ENCODE measurements at regions not wholly inside any gene's neighbourhood (a gene's known extent, or its start where the extent isn't known, plus 50 kb on each side); places are given as distances from the start of the nearest gene placed in this dataset.

DNA sequence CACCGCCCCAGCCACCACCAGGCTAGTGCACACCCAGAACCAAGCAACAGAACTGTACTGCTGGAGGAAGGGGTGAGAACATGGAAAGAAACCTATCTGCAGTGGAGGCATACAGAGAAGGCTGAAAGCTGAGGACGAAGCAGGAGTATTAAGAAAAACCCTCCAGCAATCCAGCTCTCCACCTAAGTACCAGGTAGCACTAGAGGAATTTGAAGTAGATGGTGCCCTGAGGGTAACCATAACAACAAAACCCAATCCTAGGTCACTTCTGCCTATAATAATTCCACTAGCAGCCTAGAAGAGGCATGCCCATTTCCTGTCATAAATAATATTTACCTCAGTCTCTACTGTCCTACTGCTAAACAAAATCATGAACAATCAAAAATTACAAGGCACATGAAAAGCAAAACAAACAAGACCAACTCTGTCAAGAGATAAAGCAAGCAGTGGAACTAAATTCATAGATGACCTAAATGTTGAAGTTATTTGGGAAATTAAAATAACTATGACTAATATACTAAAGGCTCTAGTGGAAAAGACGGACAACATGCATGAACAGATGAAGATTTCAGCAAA, 51.1 kb downstream of the HYCC1 start:
- Histone ChIP-seq H3K27me3 (ENCODE audit: control insufficient read depth in 2 of 2, insufficient read depth in 2 of 2, low read length in 2 of 2) (no peaks in the 10 kb centered on the region), H3K4me3 (ENCODE audit: low read length) (no peak overlapping the region), H3K27ac (ENCODE audit: low read depth, low read length) (no peak overlapping the region), H3K9me3 (ENCODE audit: control insufficient read depth in 2 of 3, low read length in 3 of 3) (no peaks in the 10 kb centered on the region), H3K36me3 (ENCODE audit: control insufficient read depth in 2 of 3, insufficient read depth in 3 of 3, low read length in 3 of 3) (peaks cover 0 to 3% (median 0%) of the 10 kb centered on the region in 3 experiments), H3K4me1 (ENCODE audit: control insufficient read depth in 2 of 2, insufficient read depth in 2 of 2, low read length in 2 of 2) (no peaks in the 10 kb centered on the region)
- no peak for ATAC-seq
- POLR2A ChIA-PET: interaction anchor here (0.6 kb wide), 1 partner anchor 530 kb away, joined by 3 read pairs; no protein-coding TSS in a partner anchor
- Mint-ChIP-seq H3K27me3 (no peaks in the 10 kb centered on the region), H3K4me1 (no peaks in the 10 kb centered on the region), H3K27ac (no peak overlapping the region), H3K9me3 (no peaks in the 10 kb centered on the region), H3K36me3 (peaks cover 0 to 29% (median 11%) of the 10 kb centered on the region in 5 donors), H3K4me3 (no peak overlapping the region)
- intact Hi-C loops (cut with micrococcal nuclease): no loop called here
- CTCF ChIA-PET: no interaction called here
- no peak for DNase-seq

DNA sequence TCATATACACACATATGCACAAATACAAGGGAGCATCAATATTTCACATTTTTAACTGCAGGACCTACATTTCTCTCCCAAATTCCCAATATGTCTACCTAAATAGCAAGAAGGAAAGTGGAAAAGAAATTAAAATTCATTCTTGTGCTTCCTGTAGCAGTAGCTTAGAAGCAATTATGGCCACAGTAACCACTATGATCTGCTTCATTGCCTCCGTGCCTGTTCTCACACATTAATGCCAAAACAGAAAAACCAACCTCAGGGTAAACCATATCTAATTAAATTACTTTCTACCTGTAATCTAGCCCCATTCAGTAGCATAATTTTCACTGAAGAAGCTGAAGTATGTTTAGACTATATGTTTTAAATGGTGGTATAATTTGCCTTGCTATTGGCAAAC, 55.2 kb downstream of the HYCC1 start:
- H3K27me3 Mint-ChIP-seq: no peaks in the 10 kb centered on the region
- Histone ChIP-seq H3K36me3 (ENCODE audit: control insufficient read depth in 2 of 3, insufficient read depth in 3 of 3, low read length in 3 of 3) (peaks cover 0 to 3% (median 0%) of the 10 kb centered on the region in 3 experiments), H3K4me1 (ENCODE audit: control insufficient read depth in 2 of 2, insufficient read depth in 2 of 2, low read length in 2 of 2) (no peaks in the 10 kb centered on the region), H3K4me3 (ENCODE audit: low read length) (no peak overlapping the region), H3K9me3 (ENCODE audit: control insufficient read depth in 2 of 3, low read length in 3 of 3) (no peaks in the 10 kb centered on the region), H3K27me3 (ENCODE audit: control insufficient read depth in 2 of 2, insufficient read depth in 2 of 2, low read length in 2 of 2) (no peaks in the 10 kb centered on the region), H3K27ac (ENCODE audit: low read depth, low read length) (no peak overlapping the region)
- H3K4me1 Mint-ChIP-seq: no peaks in the 10 kb centered on the region
- no peaks in the 10 kb centered on the region for H3K9me3 Mint-ChIP-seq
- no peak overlapping the region for H3K27ac Mint-ChIP-seq
- ChIA-PET POLR2A (no interaction called here), CTCF (no interaction called here)
- peaks cover 0 to 41% (median 13%) of the 10 kb centered on the region in 5 donors for H3K36me3 Mint-ChIP-seq
- intact Hi-C loops (cut with micrococcal nuclease): no loop called here
- no peak overlapping the region for H3K4me3 Mint-ChIP-seq
- no peak for DNase-seq
- ATAC-seq: no peak

DNA sequence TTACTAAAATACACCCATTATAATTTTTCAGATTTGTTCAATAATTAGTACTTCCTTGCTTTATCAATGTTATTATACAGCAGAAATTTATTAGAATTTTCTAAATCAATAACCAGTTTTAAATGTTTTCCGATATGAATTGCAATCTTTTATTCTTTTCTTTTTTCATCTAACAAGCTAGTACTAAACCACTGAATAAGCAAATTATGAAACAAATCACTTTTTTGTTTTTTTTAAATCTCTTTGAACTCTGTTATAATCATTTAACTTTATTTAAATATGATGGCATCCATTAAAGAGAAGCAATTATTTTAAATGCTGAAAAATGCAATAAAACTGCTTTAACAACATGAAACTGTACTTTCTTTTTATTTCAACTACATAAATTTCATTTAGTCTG, 59.7 kb downstream of the HYCC1 start:
- Mint-ChIP-seq H3K27me3 (no peaks in the 10 kb centered on the region), H3K4me3 (no peak overlapping the region), H3K36me3 (peaks cover 0 to 32% (median 6%) of the 10 kb centered on the region in 5 donors), H3K9me3 (no peaks in the 10 kb centered on the region), H3K27ac (no peak overlapping the region), H3K4me1 (no peaks in the 10 kb centered on the region)
- ChIA-PET CTCF (no interaction called here), POLR2A (no interaction called here)
- no peaks in the 10 kb centered on the region for H3K36me3 ChIP-seq (ENCODE audit: control insufficient read depth in 2 of 3, insufficient read depth in 3 of 3, low read length in 3 of 3)
- H3K9me3 ChIP-seq (ENCODE audit: control insufficient read depth in 2 of 3, low read length in 3 of 3): no peaks in the 10 kb centered on the region
- H3K4me3 ChIP-seq (ENCODE audit: low read length): no peak overlapping the region
- H3K27ac ChIP-seq (ENCODE audit: low read depth, low read length): no peak overlapping the region
- H3K4me1 ChIP-seq (ENCODE audit: control insufficient read depth in 2 of 2, insufficient read depth in 2 of 2, low read length in 2 of 2): no peaks in the 10 kb centered on the region
- intact Hi-C loops (cut with micrococcal nuclease): no loop called here
- no peaks in the 10 kb centered on the region for H3K27me3 ChIP-seq (ENCODE audit: control insufficient read depth in 2 of 2, insufficient read depth in 2 of 2, low read length in 2 of 2)
- DNase-seq (no peak), ATAC-seq (no peak)

GRCh38 chr7:22952306-22953015, 61.5 kb downstream of the HYCC1 start:
- Histone ChIP-seq H3K36me3 (ENCODE audit: control insufficient read depth in 2 of 3, insufficient read depth in 3 of 3, low read length in 3 of 3) (no peaks in the 10 kb centered on the region), H3K4me3 (ENCODE audit: low read length) (no peak overlapping the region), H3K9me3 (ENCODE audit: control insufficient read depth in 2 of 3, low read length in 3 of 3) (no peaks in the 10 kb centered on the region), H3K27me3 (ENCODE audit: control insufficient read depth in 2 of 2, insufficient read depth in 2 of 2, low read length in 2 of 2) (no peaks in the 10 kb centered on the region), H3K27ac (ENCODE audit: low read depth, low read length) (no peak overlapping the region), H3K4me1 (ENCODE audit: control insufficient read depth in 2 of 2, insufficient read depth in 2 of 2, low read length in 2 of 2) (no peaks in the 10 kb centered on the region)
- H3K27ac Mint-ChIP-seq: no peak overlapping the region
- no peak overlapping the region for H3K4me3 Mint-ChIP-seq
- H3K4me1 Mint-ChIP-seq: no peaks in the 10 kb centered on the region
- intact Hi-C loops (cut with micrococcal nuclease): no loop called here
- no peak for ATAC-seq
- H3K27me3 Mint-ChIP-seq: no peaks in the 10 kb centered on the region
- ChIA-PET CTCF (no interaction called here), POLR2A (no interaction called here)
- H3K9me3 Mint-ChIP-seq: peaks cover 0 to 1% (median 0%) of the 10 kb centered on the region in 11 donors
- H3K36me3 Mint-ChIP-seq: peaks cover 0 to 26% (median 4%) of the 10 kb centered on the region in 5 donors
- DNase-seq: no peak

DNA sequence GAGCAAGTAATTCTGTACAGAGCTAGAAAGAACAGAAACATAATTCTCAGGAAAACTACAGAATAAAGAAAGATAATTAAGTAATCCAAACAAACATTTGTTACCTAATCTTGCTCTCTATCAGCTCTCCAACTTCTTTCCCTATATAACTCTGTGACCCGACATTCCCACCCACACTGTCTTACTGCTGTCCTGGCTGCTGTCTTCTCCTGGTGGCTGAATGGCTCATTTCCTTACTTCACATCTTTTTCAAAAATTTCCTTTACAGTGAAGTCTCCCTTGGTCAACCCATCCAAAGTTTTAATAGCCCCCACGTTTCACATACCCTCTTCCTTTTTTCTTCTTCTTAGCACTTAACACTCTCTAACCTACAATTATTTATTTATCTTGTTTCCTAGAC, 64.0 kb downstream of the HYCC1 start:
- Histone ChIP-seq H3K27ac (ENCODE audit: low read depth, low read length) (no peak overlapping the region), H3K4me1 (ENCODE audit: control insufficient read depth in 2 of 2, insufficient read depth in 2 of 2, low read length in 2 of 2) (no peaks in the 10 kb centered on the region), H3K4me3 (ENCODE audit: low read length) (no peak overlapping the region), H3K27me3 (ENCODE audit: control insufficient read depth in 2 of 2, insufficient read depth in 2 of 2, low read length in 2 of 2) (no peaks in the 10 kb centered on the region), H3K9me3 (ENCODE audit: control insufficient read depth in 2 of 3, low read length in 3 of 3) (no peaks in the 10 kb centered on the region), H3K36me3 (ENCODE audit: control insufficient read depth in 2 of 3, insufficient read depth in 3 of 3, low read length in 3 of 3) (no peaks in the 10 kb centered on the region)
- Mint-ChIP-seq H3K27ac (peak overlapping the region in 1 of 9 donors; percentile 21), H3K4me3 (no peak overlapping the region), H3K9me3 (peaks cover 0 to 1% (median 0%) of the 10 kb centered on the region in 11 donors), H3K4me1 (no peaks in the 10 kb centered on the region), H3K27me3 (no peaks in the 10 kb centered on the region), H3K36me3 (peaks cover 0 to 21% (median 4%) of the 10 kb centered on the region in 5 donors)
- CTCF ChIA-PET: no interaction called here
- POLR2A ChIA-PET: no interaction called here
- intact Hi-C loops (cut with micrococcal nuclease): no loop called here
- ATAC-seq (no peak), DNase-seq (no peak)

DNA sequence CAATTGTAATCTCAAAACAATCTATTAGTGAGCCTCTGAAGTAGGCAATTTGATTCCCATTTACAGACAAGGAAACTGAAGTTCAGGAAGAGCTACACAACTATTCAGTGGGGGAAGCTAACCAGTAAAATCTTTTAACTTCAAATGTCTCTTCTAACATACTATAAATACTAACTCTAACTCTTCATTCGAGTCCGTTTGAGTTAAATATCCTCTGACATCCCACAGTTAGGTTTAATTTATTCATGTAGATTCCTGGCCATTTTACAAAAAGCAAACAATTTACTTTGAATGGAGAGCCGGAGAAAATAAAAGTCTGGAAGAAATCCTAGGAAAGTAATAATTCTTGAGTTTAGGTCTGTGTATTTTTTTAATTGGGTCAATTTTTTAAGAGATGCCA, 64.7 kb downstream of the HYCC1 start:
- ATAC-seq (no peak), DNase-seq (no peak)
- Mint-ChIP-seq H3K4me1 (no peaks in the 10 kb centered on the region), H3K27ac (no peak overlapping the region), H3K36me3 (peaks cover 0 to 25% (median 5%) of the 10 kb centered on the region in 5 donors), H3K27me3 (no peaks in the 10 kb centered on the region), H3K9me3 (peaks cover 0 to 1% (median 0%) of the 10 kb centered on the region in 11 donors), H3K4me3 (no peak overlapping the region)
- H3K27ac ChIP-seq (ENCODE audit: low read depth, low read length): no peak overlapping the region
- H3K9me3 ChIP-seq (ENCODE audit: control insufficient read depth in 2 of 3, low read length in 3 of 3): no peaks in the 10 kb centered on the region
- no peak overlapping the region for H3K4me3 ChIP-seq (ENCODE audit: low read length)
- CTCF ChIA-PET: interaction anchor here (0.6 to 0.7 kb wide), 2 partner anchors 175 to 1604 kb away, joined by 3 to 4 read pairs; no protein-coding TSS in a partner anchor
- H3K4me1 ChIP-seq (ENCODE audit: control insufficient read depth in 2 of 2, insufficient read depth in 2 of 2, low read length in 2 of 2): no peaks in the 10 kb centered on the region
- intact Hi-C loops (cut with micrococcal nuclease): no loop called here
- H3K27me3 ChIP-seq (ENCODE audit: control insufficient read depth in 2 of 2, insufficient read depth in 2 of 2, low read length in 2 of 2): no peaks in the 10 kb centered on the region
- POLR2A ChIA-PET: no interaction called here
- H3K36me3 ChIP-seq (ENCODE audit: control insufficient read depth in 2 of 3, insufficient read depth in 3 of 3, low read length in 3 of 3): no peaks in the 10 kb centered on the region

- H3K36me3 ChIP-seq (ENCODE audit: control insufficient read depth in 2 of 3, insufficient read depth in 3 of 3, low read length in 3 of 3): no peaks in the 10 kb centered on the region
- no peaks in the 10 kb centered on the region for H3K4me1 ChIP-seq (ENCODE audit: control insufficient read depth in 2 of 2, insufficient read depth in 2 of 2, low read length in 2 of 2)
- intact Hi-C loops (cut with micrococcal nuclease): no loop called here
- H3K27ac Mint-ChIP-seq: no peak overlapping the region
- no peak overlapping the region for H3K27ac ChIP-seq (ENCODE audit: low read depth, low read length)
- no peak for DNase-seq
- H3K4me3 ChIP-seq (ENCODE audit: low read length): no peak overlapping the region
- no peak for ATAC-seq
- peaks cover 0 to 1% (median 0%) of the 10 kb centered on the region in 11 donors for H3K9me3 Mint-ChIP-seq
- H3K4me3 Mint-ChIP-seq: no peak overlapping the region
- H3K4me1 Mint-ChIP-seq: no peaks in the 10 kb centered on the region
- no peaks in the 10 kb centered on the region for H3K9me3 ChIP-seq (ENCODE audit: control insufficient read depth in 2 of 3, low read length in 3 of 3)
- ChIA-PET POLR2A (no interaction called here), CTCF (interaction anchor here (0.6 to 0.7 kb wide), 2 partner anchors 176 to 1605 kb away, joined by 3 to 4 read pairs; no protein-coding TSS in a partner anchor)
- H3K27me3 Mint-ChIP-seq: no peaks in the 10 kb centered on the region
- peaks cover 0 to 29% (median 5%) of the 10 kb centered on the region in 5 donors for H3K36me3 Mint-ChIP-seq
- H3K27me3 ChIP-seq (ENCODE audit: control insufficient read depth in 2 of 2, insufficient read depth in 2 of 2, low read length in 2 of 2): no peaks in the 10 kb centered on the region
Observed at GRCh38 chr7:22948770-22949169, 65.2 kb downstream of the HYCC1 start.
